Activated naive CD4-positive, alpha-beta T cell treated with anti-CD3 and anti-CD28 coated beads, Interleukin-2, amount 10 ng/mL, durations not matched to agents 7 days and 5 days (primary cell): ENCODE measurements at regions not wholly inside any gene's neighbourhood (a gene's known extent, or its start where the extent isn't known, plus 50 kb on each side); places are given as distances from the start of the nearest gene placed in this dataset.
"Not testable (repeated sequence)": the region's sequence is repeated elsewhere in the genome, so short reads cannot be mapped to it uniquely, and the experiment has no call there.

Experiments used
- CTCF ChIA-PET: fragments of 350-600 bp; sonication (Branson Sonifier 250); formaldehyde crosslinking; loops from one replicate; lab custom pipeline; 2021; ENCODE audit warnings: antibody characterized with exemption; lab: Charles Lee
- DNase-seq: peaks from one replicate; pipeline ENCODE4 v3.0.0-alpha.2; 2020
- H3K27ac Mint-ChIP-seq: one replicate; pipeline ENCODE4 v1.8.0; 2021; ENCODE audit warnings: mild to moderate bottlenecking, moderate library complexity, mixed read lengths
- H3K27me3 Mint-ChIP-seq: one replicate; pipeline ENCODE4 v1.8.0; 2021; ENCODE audit warnings: mild to moderate bottlenecking, mixed read lengths
- H3K36me3 Mint-ChIP-seq: one replicate; pipeline ENCODE4 v1.8.0; 2021; ENCODE audit warnings: mixed read lengths
- H3K4me1 Mint-ChIP-seq: one replicate; pipeline ENCODE4 v1.8.0; 2021; ENCODE audit warnings: mixed read lengths
- H3K4me3 Mint-ChIP-seq: one replicate; pipeline ENCODE4 v1.8.0; 2021; ENCODE audit warnings: mild to moderate bottlenecking, moderate library complexity, mixed read lengths
- H3K9me3 Mint-ChIP-seq: one replicate; pipeline ENCODE4 v1.8.0; 2021; ENCODE audit warnings: mixed read lengths

DNA sequence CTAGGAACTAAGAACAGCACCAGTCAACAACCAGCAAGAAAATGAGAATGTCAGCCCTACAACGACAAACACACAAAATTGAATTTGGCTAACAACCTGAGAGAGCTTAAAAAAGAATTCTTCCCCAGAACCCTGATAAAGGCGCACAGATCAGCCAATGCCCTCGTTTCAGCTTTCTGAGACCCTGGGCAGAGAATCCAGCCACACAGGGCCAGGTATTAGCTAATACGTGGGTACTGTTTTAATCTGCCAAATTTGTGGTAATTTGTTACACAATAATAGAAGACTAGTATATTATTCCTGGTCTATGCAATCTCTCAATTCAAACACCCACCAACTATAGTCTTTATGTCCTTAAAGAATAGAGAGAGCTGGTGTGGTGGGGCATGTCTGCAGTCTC is 291.6 kb upstream of the GADL1 start:
- H3K9me3 Mint-ChIP-seq = no peaks in the 10 kb centered on the region
- no peaks in the 10 kb centered on the region for H3K4me1 Mint-ChIP-seq
- peaks cover 7% of the 10 kb centered on the region for H3K27me3 Mint-ChIP-seq

DNA sequence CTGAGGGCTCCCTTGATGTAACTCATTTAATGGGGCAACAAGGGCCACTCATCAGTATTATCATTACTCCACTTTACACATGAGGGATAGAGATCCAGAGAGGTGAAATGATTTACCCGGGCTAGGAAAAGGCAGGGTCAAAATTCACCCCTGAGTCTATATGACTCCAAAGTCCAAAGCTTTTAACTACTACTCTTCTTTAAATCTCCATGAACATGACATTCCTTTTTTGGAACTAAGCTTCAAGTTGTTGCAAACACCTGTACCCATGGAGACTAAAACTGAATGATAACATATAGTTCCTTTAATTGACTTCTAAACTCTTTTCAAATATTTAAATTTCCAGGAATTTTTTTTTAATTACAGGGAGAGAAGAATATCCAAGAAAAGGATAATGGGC is 292.9 kb upstream of the GADL1 start:
- H3K27me3 Mint-ChIP-seq = peaks cover 7% of the 10 kb centered on the region
- peaks cover 7% of the 10 kb centered on the region for H3K9me3 Mint-ChIP-seq
- H3K36me3 Mint-ChIP-seq = no peaks in the 10 kb centered on the region
- no peak for DNase-seq
- CTCF ChIA-PET = no interaction called here
- no peak overlapping the region for H3K4me3 Mint-ChIP-seq
- H3K4me1 Mint-ChIP-seq = no peaks in the 10 kb centered on the region
- no peak overlapping the region for H3K27ac Mint-ChIP-seq

More for the DNA sequence above, 291.6 kb upstream of the GADL1 start:
- Mint-ChIP-seq H3K4me3 (no peak overlapping the region), H3K27ac (no peak overlapping the region), H3K36me3 (no peaks in the 10 kb centered on the region)
- DNase-seq = no peak
- CTCF ChIA-PET = interaction anchor here (0.6 kb wide), 1 partner anchor 18 kb away, joined by 3 read pairs; no protein-coding TSS in a partner anchor

DNA sequence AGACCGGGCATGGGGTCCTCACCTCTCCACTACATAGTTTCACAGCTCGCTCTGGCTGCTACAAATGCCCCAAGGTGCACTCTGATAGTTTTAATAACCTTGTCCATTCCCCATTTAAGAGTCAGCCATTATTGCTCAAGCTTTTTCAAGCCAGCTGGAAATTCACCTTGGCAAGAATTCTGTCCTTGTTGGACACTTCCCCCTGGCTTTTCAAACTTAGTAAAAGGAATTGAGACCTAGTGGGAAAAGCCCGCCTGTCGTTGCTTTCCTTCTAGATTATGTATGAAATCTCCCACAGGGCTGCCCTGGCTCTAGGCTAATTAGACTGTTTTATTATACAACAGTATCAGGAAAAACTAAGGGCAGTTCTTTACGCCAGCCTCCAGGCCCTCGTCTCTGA is 293.7 kb upstream of the GADL1 start:
- DNase-seq = no peak
- Mint-ChIP-seq H3K36me3 (peaks cover 1% of the 10 kb centered on the region), H3K4me1 (no peaks in the 10 kb centered on the region), H3K27ac (no peak overlapping the region), H3K27me3 (peaks cover 7% of the 10 kb centered on the region), H3K4me3 (no peak overlapping the region), H3K9me3 (peaks cover 7% of the 10 kb centered on the region)
- CTCF ChIA-PET = no interaction called here

DNA sequence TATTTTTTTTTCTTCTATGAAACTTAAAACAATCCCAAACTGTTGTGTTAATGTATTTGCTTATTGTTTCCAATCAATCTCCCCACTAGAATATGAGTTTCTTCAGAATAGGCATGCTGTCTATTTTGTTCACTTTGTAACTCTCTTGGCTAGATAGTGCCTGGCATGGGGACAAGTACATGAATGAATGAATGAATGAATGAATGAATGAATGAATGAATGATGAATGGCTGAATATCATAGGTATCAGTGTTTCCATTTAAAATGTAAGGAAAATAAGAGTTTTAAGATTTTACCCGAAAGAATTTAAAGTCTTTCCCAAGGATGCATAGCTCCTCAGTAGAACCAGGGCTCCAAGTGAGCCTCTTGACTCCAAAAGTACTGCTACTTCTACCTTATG is 294.9 kb upstream of the GADL1 start:
- no peaks in the 10 kb centered on the region for H3K4me1 Mint-ChIP-seq
- H3K27me3 Mint-ChIP-seq = peaks cover 3% of the 10 kb centered on the region
- H3K4me3 Mint-ChIP-seq = no peak overlapping the region
- peaks cover 3% of the 10 kb centered on the region for H3K36me3 Mint-ChIP-seq
- CTCF ChIA-PET = interaction anchor here (0.9 kb wide), 1 partner anchor 52 kb away, joined by 3 read pairs; no protein-coding TSS in a partner anchor
- DNase-seq = no peak
- peaks cover 9% of the 10 kb centered on the region for H3K9me3 Mint-ChIP-seq
- H3K27ac Mint-ChIP-seq = no peak overlapping the region

DNA sequence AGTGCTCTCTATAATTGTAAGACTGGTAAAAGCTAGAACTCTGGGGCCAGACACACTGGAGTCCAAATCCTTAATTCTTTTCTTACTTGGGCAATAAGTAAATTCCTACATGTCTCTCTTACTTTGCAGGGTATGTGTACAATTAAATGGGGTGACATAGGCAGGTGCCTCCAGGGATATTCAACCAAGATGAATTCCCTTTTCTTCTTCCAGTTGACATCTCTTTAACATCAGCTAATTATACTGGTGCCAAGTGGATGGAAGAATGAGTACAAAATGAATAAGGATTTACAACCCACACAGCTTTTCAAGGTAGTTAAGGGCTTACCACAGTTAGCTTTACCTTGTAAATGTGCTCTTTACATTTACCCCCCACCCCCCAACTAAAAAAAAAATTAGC is 295.5 kb upstream of the GADL1 start:
- Mint-ChIP-seq H3K27me3 (no peaks in the 10 kb centered on the region), H3K36me3 (peaks cover 3% of the 10 kb centered on the region), H3K4me3 (no peak overlapping the region), H3K27ac (no peak overlapping the region), H3K4me1 (no peaks in the 10 kb centered on the region), H3K9me3 (peaks cover 9% of the 10 kb centered on the region)
- CTCF ChIA-PET = interaction anchor here (0.9 to 1.0 kb wide), 2 partner anchors 51 to 360 kb away, joined by 3 read pairs; no protein-coding TSS in a partner anchor
- DNase-seq = no peak

DNA sequence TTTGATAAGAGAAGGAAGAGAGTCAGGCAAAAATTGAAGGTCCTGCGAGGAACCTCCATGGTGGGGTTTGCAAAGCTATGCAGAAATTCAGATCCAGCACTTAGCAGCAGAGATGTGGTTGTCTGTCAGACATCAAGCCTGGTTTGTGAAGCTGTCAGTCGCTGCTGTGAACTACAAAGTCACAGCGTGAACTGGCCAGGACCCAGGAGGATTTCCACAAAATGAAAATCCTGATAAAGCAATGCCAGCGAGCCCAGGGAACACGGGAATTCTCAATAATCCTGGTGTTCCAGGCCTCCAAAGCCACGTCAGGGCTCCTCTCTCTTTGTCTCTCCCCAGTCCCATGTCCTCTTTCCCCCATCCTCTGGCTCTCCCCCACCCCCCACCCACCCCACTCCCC is 296.9 kb upstream of the GADL1 start:
- Mint-ChIP-seq H3K4me3 (no peak overlapping the region), H3K27ac (no peak overlapping the region), H3K27me3 (no peaks in the 10 kb centered on the region), H3K4me1 (no peaks in the 10 kb centered on the region), H3K9me3 (peaks cover 10% of the 10 kb centered on the region), H3K36me3 (peaks cover 3% of the 10 kb centered on the region)
- DNase-seq = no peak
- CTCF ChIA-PET = no interaction called here

DNA sequence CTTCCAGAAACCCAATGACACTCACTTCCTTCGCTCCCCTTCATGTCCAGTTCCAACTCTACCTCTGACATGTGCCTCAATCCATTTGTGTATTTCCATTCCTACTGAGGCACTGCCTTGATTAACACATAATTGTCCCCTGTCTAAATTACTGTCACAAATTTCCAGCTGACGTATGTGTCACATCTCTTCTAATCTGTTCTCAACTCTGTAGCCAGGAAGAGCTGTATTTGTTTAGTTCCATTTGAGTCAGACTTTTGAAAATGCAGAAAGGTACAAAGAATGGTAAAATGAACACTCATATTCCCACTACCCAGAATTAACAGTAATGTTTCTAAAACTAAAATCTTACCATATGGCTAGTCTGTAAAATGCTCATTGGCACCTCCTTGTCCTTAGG is 299.0 kb upstream of the GADL1 start:
- no peaks in the 10 kb centered on the region for H3K4me1 Mint-ChIP-seq

DNA sequence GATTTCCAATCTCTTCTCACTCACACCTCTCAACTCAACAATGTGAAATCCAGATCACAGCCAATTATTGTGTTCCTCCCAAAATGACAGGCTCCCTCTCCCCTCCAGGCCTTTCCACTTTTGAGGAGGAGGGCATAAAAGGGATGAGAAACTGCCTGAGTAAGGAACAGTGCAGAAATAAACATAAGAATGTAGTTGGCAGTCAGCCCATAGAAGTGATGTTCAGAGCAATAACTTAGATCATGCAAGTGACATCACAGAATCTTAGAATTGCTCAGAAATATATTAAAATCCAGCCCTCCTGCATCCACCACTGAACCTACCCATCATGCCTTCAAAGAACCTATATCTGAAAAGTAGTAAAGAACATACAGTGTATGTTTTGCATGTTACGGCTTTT is 299.4 kb upstream of the GADL1 start:
- no peaks in the 10 kb centered on the region for H3K4me1 Mint-ChIP-seq
- peaks cover 10% of the 10 kb centered on the region for H3K9me3 Mint-ChIP-seq
- no peak overlapping the region for H3K4me3 Mint-ChIP-seq
- no peak overlapping the region for H3K27ac Mint-ChIP-seq
- CTCF ChIA-PET = no interaction called here
- H3K27me3 Mint-ChIP-seq = no peaks in the 10 kb centered on the region
- peaks cover 3% of the 10 kb centered on the region for H3K36me3 Mint-ChIP-seq
- DNase-seq = no peak

More for the DNA sequence above, 299.0 kb upstream of the GADL1 start:
- H3K36me3 Mint-ChIP-seq = peaks cover 3% of the 10 kb centered on the region
- CTCF ChIA-PET = no interaction called here
- H3K9me3 Mint-ChIP-seq = peaks cover 10% of the 10 kb centered on the region
- no peak overlapping the region for H3K4me3 Mint-ChIP-seq
- H3K27ac Mint-ChIP-seq = no peak overlapping the region
- H3K27me3 Mint-ChIP-seq = no peaks in the 10 kb centered on the region
- DNase-seq = no peak

DNA sequence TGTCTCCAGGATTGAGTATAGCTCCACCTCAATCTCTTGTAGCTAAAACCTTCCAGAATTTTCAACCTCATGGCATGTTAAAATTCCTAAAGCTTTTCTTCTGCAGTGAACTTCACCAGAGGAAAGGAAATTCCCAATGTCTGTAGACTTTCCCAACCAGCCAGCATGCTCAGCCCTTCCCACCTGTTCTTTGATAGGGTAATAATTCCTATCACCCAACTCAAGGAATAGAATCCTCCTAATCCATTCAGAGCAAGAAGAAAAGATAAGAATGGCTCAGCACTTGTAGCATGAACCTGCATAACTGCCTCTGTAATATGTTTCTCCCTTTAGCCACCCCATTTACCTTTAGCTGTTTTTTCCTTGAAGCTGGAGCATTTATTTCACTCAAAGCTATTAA is 301.8 kb upstream of the GADL1 start:
- H3K27ac Mint-ChIP-seq = no peak overlapping the region
- no peak for DNase-seq
- H3K27me3 Mint-ChIP-seq = no peaks in the 10 kb centered on the region
- H3K9me3 Mint-ChIP-seq = peaks cover 15% of the 10 kb centered on the region
- no peak overlapping the region for H3K4me3 Mint-ChIP-seq
- no peaks in the 10 kb centered on the region for H3K4me1 Mint-ChIP-seq
- CTCF ChIA-PET = no interaction called here
- H3K36me3 Mint-ChIP-seq = peaks cover 6% of the 10 kb centered on the region

DNA sequence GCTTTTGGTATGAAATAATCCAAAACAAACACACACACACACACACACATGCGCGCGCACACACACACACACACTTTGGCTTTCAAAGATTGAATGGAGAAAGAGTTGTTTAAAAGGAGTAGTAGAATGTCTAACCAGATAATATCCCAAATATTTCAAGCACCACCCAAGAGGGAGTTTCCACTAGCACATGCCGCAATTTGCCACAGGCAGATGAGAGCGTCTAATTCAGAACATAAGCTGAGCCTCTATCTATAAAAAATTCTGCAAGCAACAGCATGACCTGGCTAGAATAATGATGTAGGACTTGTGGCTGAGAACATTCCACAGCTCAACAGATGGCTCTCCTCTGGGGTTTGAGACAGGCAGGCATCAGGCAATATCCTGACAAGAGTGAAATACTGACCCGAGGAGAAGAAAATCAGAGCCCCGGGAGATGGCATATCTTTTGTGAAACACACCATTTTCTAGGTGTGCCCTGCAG is 302.5 kb upstream of the GADL1 start:
- Mint-ChIP-seq H3K4me1 (no peaks in the 10 kb centered on the region), H3K27me3 (no peaks in the 10 kb centered on the region), H3K36me3 (peaks cover 6% of the 10 kb centered on the region), H3K9me3 (peaks cover 15% of the 10 kb centered on the region), H3K27ac (no peak overlapping the region), H3K4me3 (no peak overlapping the region)
- no peak for DNase-seq
- CTCF ChIA-PET = no interaction called here

DNA sequence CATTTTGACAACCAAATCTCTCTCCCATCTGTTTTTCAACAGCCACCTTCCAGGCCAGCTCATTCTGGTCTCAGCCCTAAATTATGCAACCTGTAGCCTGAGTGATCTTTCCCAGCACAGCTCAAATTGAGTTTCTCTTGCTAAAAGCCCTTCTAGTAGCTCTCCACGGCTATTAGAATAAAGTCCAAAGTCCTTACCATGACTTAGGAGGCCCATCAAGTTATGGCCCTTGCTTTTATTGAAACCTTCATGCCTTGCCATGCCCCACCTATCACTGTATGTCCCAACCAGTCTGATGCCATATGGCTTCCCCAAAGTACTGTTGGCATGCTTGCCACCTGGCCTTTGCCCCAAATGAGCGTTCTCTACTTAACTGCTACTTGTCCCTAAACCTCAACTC is 303.5 kb upstream of the GADL1 start:
- no peaks in the 10 kb centered on the region for H3K4me1 Mint-ChIP-seq
- no peak overlapping the region for H3K27ac Mint-ChIP-seq
- no peak for DNase-seq
- H3K36me3 Mint-ChIP-seq = peaks cover 6% of the 10 kb centered on the region
- peaks cover 12% of the 10 kb centered on the region for H3K9me3 Mint-ChIP-seq
- CTCF ChIA-PET = interaction anchor here (0.6 kb wide), 1 partner anchor 879 kb away, joined by 3 read pairs; no protein-coding TSS in a partner anchor
- H3K4me3 Mint-ChIP-seq = no peak overlapping the region
- H3K27me3 Mint-ChIP-seq = no peaks in the 10 kb centered on the region

DNA sequence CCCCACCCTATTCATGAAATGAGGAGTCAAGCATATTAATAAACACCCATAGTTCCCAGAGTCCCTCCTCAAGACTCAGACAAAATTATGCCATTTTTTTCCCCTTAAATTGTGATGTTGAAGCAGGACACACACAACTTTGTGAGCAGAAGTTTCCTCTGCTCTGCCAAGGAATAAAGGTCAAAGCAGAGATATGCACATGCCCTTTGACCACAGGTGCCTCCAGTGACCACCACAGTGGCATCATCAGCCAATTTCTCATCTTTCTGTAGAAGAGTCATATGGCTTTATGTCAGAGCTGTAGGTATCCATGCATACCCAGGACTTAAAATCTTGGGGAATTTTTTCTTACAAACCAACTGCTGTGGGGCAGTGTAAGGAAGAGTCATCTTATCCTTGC is 304.4 kb upstream of the GADL1 start:
- H3K36me3 Mint-ChIP-seq = peaks cover 3% of the 10 kb centered on the region
- no peaks in the 10 kb centered on the region for H3K4me1 Mint-ChIP-seq
- H3K4me3 Mint-ChIP-seq = no peak overlapping the region
- CTCF ChIA-PET = no interaction called here
- peaks cover 12% of the 10 kb centered on the region for H3K9me3 Mint-ChIP-seq
- H3K27ac Mint-ChIP-seq = no peak overlapping the region
- H3K27me3 Mint-ChIP-seq = no peaks in the 10 kb centered on the region
- DNase-seq = no peak

DNA sequence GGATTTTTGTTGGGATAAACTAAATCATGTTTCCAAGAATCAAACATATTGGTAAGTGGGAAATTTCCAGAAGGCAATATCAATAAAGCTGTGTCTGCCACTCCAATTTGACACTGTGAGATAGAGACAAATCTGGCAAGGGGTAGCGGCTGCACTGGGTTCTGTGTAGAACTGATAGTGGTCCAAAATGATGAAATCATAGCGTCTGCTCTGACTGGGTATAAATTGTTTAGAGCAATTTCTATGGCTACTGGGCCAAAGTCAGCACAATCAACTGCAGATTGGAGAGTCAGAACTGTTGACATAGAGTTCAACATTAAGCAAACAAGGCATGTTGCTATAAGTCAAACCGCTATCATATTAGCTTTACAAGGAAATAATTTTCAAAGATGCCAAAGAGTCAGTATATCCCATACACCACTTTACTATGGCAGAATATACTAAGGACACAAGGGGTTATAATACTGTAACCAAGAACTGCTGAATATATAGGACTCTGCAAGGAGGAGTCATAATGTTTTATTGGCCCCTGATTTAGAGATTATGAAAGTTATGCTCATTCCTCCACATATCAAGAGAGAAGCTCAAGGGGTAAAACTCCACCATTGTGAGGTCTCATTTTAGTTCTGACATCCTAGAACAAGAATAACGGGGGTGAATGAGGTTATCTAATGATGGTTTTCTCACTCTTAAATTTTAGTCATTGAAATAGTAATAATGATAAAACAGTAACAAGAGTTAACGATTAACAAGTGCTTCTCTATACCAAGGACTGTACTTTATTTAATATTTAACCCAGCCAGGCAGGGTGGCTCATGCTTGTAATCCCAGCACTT is 309.7 kb upstream of the GADL1 start:
- Mint-ChIP-seq H3K36me3 (peaks cover 9% of the 10 kb centered on the region), H3K27ac (no peak overlapping the region), H3K4me3 (no peak overlapping the region), H3K9me3 (peaks cover 34% of the 10 kb centered on the region), H3K4me1 (peaks cover 1% of the 10 kb centered on the region), H3K27me3 (no peaks in the 10 kb centered on the region)
- CTCF ChIA-PET = no interaction called here
- DNase-seq = no peak

DNA sequence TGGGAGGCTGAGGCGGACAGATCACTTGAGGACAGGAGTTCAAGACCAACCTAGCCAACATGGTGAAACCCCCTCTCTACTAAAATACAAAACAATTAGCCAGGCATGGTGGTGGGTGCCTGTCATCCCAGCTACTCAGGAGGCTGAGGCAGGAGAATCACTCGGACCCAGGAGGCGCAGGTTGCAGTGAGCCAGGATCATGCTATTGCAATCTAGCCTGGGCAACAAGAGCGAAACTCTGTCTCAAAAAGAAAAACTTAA is 310.3 kb upstream of the GADL1 start:
- H3K36me3 Mint-ChIP-seq, CTCF ChIA-PET, H3K4me3 Mint-ChIP-seq, H3K27me3 Mint-ChIP-seq, H3K4me1 Mint-ChIP-seq, H3K27ac Mint-ChIP-seq, DNase-seq: not testable (repeated sequence)
- peaks cover 39% of the 10 kb centered on the region for H3K9me3 Mint-ChIP-seq

DNA sequence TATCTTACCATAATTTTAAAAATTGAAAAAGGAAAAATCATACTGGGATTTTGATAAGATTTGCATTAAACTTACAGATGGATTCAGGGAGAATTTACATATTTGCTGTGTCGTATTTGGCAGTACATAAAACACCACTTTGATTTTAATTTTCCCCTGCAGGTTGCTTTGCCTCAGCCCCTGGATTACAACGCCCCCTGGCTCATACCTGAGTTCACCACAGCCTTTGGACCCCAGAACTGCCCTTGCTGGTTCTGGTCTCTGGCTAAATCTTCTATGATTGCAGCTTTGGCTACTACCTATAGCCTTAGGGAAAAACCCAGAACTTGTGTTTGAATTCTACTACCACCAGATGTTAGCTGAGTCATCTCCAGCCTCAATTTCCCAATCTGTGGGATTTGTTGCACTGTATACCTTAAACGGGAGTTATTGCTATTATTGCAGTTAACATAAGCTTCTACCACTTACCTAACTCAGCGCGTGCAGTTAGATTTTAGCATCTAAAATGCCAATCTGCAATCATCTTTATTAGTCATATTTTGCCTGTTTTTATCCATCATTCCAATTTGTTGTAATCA is 315.7 kb upstream of the GADL1 start:
- Mint-ChIP-seq H3K27ac (no peak overlapping the region), H3K4me1 (peaks cover 57% of the 10 kb centered on the region), H3K36me3 (peaks cover 6% of the 10 kb centered on the region), H3K4me3 (no peak overlapping the region), H3K9me3 (peaks cover 28% of the 10 kb centered on the region), H3K27me3 (no peaks in the 10 kb centered on the region)
- no peak for DNase-seq
- CTCF ChIA-PET = interaction anchor here (0.7 to 0.9 kb wide), 2 partner anchors 58 to 268 kb away, joined by 3 read pairs; no protein-coding TSS in a partner anchor
